ENCODE measurements at regions not wholly inside any gene's neighbourhood (a gene's known extent, or its start where the extent isn't known, plus 50 kb on each side); places are given as distances from the start of the nearest gene placed in this dataset.

DNA sequence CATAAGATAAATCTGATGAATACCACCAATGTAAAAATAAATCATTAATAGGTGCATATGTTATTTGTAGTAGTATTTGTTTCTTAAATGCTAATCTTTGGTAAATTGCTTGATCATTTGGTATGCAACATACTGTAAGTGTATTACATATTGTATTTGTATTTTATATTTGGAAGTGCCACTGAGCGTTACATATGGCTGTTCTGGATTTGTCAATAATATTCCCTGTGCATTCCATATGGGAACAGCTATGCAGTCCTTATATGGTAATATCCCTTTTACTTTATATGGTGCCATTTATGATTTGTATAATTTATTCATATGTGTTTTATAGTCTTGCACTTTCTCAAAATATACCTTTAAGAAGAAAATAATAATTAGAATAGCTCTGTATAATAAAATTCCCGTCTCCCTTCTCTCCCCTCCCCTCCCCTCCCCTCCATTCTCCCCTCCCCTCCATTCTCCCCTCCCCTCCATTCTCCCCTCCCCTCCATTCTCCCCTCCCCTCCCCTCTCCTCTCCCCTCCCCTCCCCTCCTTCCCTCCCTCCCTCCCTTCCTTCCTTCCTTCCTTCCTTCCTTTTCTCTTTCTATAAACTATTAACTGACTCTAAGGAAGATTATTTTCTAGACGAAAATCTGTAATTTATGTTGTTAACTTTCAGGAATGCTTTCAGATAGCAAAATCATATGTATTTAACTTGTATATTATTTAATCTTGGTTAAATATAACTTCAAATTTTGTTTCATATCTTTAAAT lies 241.4 kb downstream of the CSNK1G3 start:
- DNase-seq (ENCODE audit: extremely low read depth in 1 of 4, low spot score in 3 of 4), result no peak
- in situ Hi-C loops (cut with MboI), result no loop called here
- intact Hi-C loops (cut with micrococcal nuclease), result no loop called here
- no peaks in the 10 kb centered on the region for H4K20me1 ChIP-seq (replicated peaks; ENCODE audit: control insufficient read depth, insufficient read depth, low read length)
- ChIA-PET POLR2A (no interaction called here), CTCF (ENCODE audit: low intra/inter-chr PET ratio) (no interaction called here)
- H3K4me1 ChIP-seq (replicated peaks in 1 of 2; ENCODE audit: control insufficient read depth in 2 of 2, insufficient read depth in 2 of 2, low read length in 2 of 2), result no peaks in the 10 kb centered on the region
- no peak overlapping the region for H3K4me3 ChIP-seq
- H3K9ac ChIP-seq (ENCODE audit: insufficient read depth in 1 of 2, low read depth in 2 of 2, low read length in 2 of 2), result no peak overlapping the region
- ATAC-seq, result no peak
- H3K9me3 ChIP-seq (replicated peaks; ENCODE audit: control insufficient read depth, insufficient read depth, low read depth, low read length), result no peaks in the 10 kb centered on the region
- 0% methylated on average over 2 of the region's 3 CpGs for WGBS (ENCODE audit: insufficient coverage, low coverage, missing lambda C conversion rate)
- no peaks in the 10 kb centered on the region for H3K36me3 ChIP-seq (ENCODE audit: control insufficient read depth, insufficient read depth, low read length)
- TF ChIP-seq ZC3H8 (IDR thresholded peaks at IDR 0.05) (no peak), ARID2 (IDR thresholded peaks at IDR 0.05) (no peak), TBL1XR1 (IDR thresholded peaks at IDR 0.05; ENCODE audit: low read length in 2 of 2) (no peak), PCBP2 (IDR thresholded peaks at IDR 0.05; ENCODE audit: low read depth, low read length, poor library complexity, severe bottlenecking) (peak; percentile 86), ZNF41 (CRISPR knock-in tag; conservative IDR thresholded peaks at IDR 0.05) (no peak), ZBTB8A (IDR thresholded peaks at IDR 0.05; ENCODE audit: partially characterized antibody) (no peak), SMARCE1 (IDR thresholded peaks at IDR 0.05) (no peak), PTBP1 (IDR thresholded peaks at IDR 0.05; ENCODE audit: low read depth, low read length) (no peak), SMAD4 (CRISPR knock-in tag; conservative IDR thresholded peaks at IDR 0.05) (no peak), MYBL2 (IDR thresholded peaks at IDR 0.05; ENCODE audit: low read depth) (no peak), MYBL2 (CRISPR knock-in tag; IDR thresholded peaks at IDR 0.05; ENCODE audit: borderline replicate concordance) (no peak), HNRNPK (IDR thresholded peaks at IDR 0.05; ENCODE audit: low read depth, low read length, poor library complexity, severe bottlenecking) (peak; percentile 97), CHCHD3 (CRISPR knock-in tag; IDR thresholded peaks at IDR 0.05) (no peak), KDM4B (IDR thresholded peaks at IDR 0.05; ENCODE audit: borderline replicate concordance in 2 of 2, low read depth in 1 of 2) (no peak), RB1 (IDR thresholded peaks at IDR 0.05; ENCODE audit: low read depth) (no peak), PCBP1 (IDR thresholded peaks at IDR 0.05; ENCODE audit: low read depth, low read length, poor library complexity, severe bottlenecking) (peak; percentile 83), NRF1 (conservative IDR thresholded peaks at IDR 0.05 in 1 of 2, IDR thresholded peaks at IDR 0.05 in 1 of 2) (no peak)
- TF ChIP-seq, protein P1, sequence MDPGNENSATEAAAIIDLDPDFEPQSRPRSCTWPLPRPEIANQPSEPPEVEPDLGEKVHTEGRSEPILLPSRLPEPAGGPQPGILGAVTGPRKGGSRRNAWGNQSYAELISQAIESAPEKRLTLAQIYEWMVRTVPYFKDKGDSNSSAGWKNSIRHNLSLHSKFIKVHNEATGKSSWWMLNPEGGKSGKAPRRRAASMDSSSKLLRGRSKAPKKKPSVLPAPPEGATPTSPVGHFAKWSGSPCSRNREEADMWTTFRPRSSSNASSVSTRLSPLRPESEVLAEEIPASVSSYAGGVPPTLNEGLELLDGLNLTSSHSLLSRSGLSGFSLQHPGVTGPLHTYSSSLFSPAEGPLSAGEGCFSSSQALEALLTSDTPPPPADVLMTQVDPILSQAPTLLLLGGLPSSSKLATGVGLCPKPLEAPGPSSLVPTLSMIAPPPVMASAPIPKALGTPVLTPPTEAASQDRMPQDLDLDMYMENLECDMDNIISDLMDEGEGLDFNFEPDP (CRISPR knock-in tag; IDR thresholded peaks at IDR 0.05), result no peak
- TF ChIP-seq, protein P2, sequence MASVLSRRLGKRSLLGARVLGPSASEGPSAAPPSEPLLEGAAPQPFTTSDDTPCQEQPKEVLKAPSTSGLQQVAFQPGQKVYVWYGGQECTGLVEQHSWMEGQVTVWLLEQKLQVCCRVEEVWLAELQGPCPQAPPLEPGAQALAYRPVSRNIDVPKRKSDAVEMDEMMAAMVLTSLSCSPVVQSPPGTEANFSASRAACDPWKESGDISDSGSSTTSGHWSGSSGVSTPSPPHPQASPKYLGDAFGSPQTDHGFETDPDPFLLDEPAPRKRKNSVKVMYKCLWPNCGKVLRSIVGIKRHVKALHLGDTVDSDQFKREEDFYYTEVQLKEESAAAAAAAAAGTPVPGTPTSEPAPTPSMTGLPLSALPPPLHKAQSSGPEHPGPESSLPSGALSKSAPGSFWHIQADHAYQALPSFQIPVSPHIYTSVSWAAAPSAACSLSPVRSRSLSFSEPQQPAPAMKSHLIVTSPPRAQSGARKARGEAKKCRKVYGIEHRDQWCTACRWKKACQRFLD (CRISPR knock-in tag; IDR thresholded peaks at IDR 0.05), result no peak
- TF ChIP-seq, protein P3, sequence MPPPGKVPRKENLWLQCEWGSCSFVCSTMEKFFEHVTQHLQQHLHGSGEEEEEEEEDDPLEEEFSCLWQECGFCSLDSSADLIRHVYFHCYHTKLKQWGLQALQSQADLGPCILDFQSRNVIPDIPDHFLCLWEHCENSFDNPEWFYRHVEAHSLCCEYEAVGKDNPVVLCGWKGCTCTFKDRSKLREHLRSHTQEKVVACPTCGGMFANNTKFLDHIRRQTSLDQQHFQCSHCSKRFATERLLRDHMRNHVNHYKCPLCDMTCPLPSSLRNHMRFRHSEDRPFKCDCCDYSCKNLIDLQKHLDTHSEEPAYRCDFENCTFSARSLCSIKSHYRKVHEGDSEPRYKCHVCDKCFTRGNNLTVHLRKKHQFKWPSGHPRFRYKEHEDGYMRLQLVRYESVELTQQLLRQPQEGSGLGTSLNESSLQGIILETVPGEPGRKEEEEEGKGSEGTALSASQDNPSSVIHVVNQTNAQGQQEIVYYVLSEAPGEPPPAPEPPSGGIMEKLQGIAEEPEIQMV (tag; conservative IDR thresholded peaks at IDR 0.05; ENCODE audit: low read depth), result no peak
- H3K9me1 ChIP-seq (ENCODE audit: control insufficient read depth, insufficient read depth, low read length), result no peaks in the 10 kb centered on the region
- no peak for FAIRE-seq
- BruUV-seq (replicated peaks), result no TSS peak
- H3K79me2 ChIP-seq (ENCODE audit: control insufficient read depth, insufficient read depth, low read length), result no peaks in the 10 kb centered on the region
- H2AFZ ChIP-seq (ENCODE audit: low read depth, low read length), result no peak overlapping the region
- H3K4me2 ChIP-seq (ENCODE audit: insufficient read depth, low read length), result no peak overlapping the region
- H3K27me3 ChIP-seq (ENCODE audit: control insufficient read depth in 2 of 2, insufficient read depth in 2 of 2, low read length in 2 of 2), result no peaks in the 10 kb centered on the region
- no peak overlapping the region for H3K27ac ChIP-seq (ENCODE audit: extremely low read depth, low read depth, low read length)

Measured in K562 (cell line).